NB4 (cell line): ENCODE measurements at regions not wholly inside any gene's neighbourhood (a gene's known extent, or its start where the extent isn't known, plus 50 kb on each side); places are given as distances from the start of the nearest gene placed in this dataset.

ENCODE experiments used
- DNase-seq: peaks from one replicate; pipeline ENCODE4 v3.0.0; 2010; ENCODE audit warnings: low read depth
- H3K4me3 ChIP-seq: one replicate; pipeline ENCODE4 v1.5.1; 2011; ENCODE audit warnings: mild to moderate bottlenecking, low read depth, low read length, moderate library complexity
- CTCF ChIP-seq: IDR thresholded peaks from one replicate; pipeline ENCODE4 v1.5.1; 2012; ENCODE audit warnings: low read depth, low read length
- MAX ChIP-seq: IDR thresholded peaks from 2 replicates; pipeline ENCODE4 v1.6.1; 2011; ENCODE audit warnings: low read depth, low read length
- MYC ChIP-seq: IDR thresholded peaks from 2 replicates; pipeline ENCODE4 v1.6.1; 2011; ENCODE audit warnings: low read depth, low read length
- POLR2A ChIP-seq: IDR thresholded peaks from 2 replicates; pipeline ENCODE4 v1.6.1; 2011; ENCODE audit warnings: mild to moderate bottlenecking; ENCODE audit not compliant: insufficient read length; ENCODE audit errors: extremely low read depth

- no peak overlapping the region for H3K4me3 ChIP-seq
- TF ChIP-seq CTCF (no peak), MAX (no peak)
- no peak for DNase-seq
Observed at GRCh38 chr21:24444736-24445135, 1162.5 kb downstream of the MRPL39 start.

DNA sequence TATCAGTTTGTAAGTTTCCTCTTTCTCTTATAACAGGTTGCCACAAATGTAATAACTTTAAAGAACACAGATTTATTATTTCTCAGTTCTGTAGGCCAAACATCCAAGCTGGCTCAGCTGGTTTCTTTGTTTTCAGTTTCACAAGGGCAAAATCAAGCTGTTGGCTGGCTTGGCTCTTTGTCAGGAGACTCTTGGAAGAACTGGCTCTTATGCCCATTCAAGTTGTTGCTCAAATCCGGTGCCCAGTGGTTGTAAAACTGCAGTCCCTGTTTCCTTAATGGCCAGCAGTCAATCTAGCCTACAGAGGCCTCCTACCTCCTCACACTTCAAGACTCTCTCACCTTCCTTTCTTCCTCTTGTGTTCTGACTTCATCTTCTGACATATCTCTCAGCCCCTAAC, 1171.0 kb downstream of the MRPL39 start:
- TF ChIP-seq MAX (no peak), MYC (no peak), POLR2A (no peak), CTCF (no peak)
- H3K4me3 ChIP-seq, result no peak overlapping the region
- no peak for DNase-seq

- H3K4me3 ChIP-seq, result no peak overlapping the region
- DNase-seq, result no peak
Observed at GRCh38 chr21:24428591-24429199, 1178.6 kb downstream of the MRPL39 start.

GRCh38 chr21:24424776-24425175, 1182.5 kb downstream of the MRPL39 start:
- no peak for TF ChIP-seq CTCF
- no peak for TF ChIP-seq MAX
- TF ChIP-seq POLR2A, result no peak
- TF ChIP-seq MYC, result no peak
- H3K4me3 ChIP-seq, result no peak overlapping the region
- DNase-seq, result no peak

More at GRCh38 chr21:24428591-24429199, 1178.6 kb downstream of the MRPL39 start:
- TF ChIP-seq POLR2A (no peak), CTCF (no peak), MAX (no peak), MYC (no peak)

DNA sequence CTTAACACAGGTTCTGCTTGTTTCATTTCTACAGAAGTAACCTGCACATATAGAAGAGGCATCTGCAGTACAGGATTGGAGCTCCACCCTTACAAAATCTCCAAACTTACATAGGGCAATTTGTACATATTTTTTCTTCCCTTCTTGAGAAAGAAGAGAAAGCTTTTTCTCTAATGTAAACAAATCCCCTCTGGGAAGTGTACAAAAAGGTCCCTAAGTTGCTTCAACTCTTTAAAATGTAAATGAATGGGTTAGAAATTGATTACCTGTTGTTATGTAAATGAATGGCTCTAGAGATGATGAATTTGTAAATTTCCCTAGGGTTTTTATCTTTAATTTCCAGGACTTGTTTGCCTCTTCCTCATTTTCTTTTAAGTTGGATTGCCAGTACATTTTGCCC, 1183.7 kb downstream of the MRPL39 start:
- no peak overlapping the region for H3K4me3 ChIP-seq
- no peak for TF ChIP-seq CTCF
- TF ChIP-seq MYC, result no peak
- no peak for TF ChIP-seq MAX
- TF ChIP-seq POLR2A, result no peak
- no peak for DNase-seq
